NB4 (cell line): ENCODE measurements at regions not wholly inside any gene's neighbourhood (a gene's known extent, or its start where the extent isn't known, plus 50 kb on each side); places are given as distances from the start of the nearest gene placed in this dataset.

ENCODE experiments used
- DNase-seq: peaks from one replicate; pipeline ENCODE4 v3.0.0; 2010; ENCODE audit warnings: low read depth
- H3K4me3 ChIP-seq: one replicate; pipeline ENCODE4 v1.5.1; 2011; ENCODE audit warnings: mild to moderate bottlenecking, low read depth, low read length, moderate library complexity
- CTCF ChIP-seq: IDR thresholded peaks from one replicate; pipeline ENCODE4 v1.5.1; 2012; ENCODE audit warnings: low read depth, low read length
- MAX ChIP-seq: IDR thresholded peaks from 2 replicates; pipeline ENCODE4 v1.6.1; 2011; ENCODE audit warnings: low read depth, low read length
- MYC ChIP-seq: IDR thresholded peaks from 2 replicates; pipeline ENCODE4 v1.6.1; 2011; ENCODE audit warnings: low read depth, low read length
- POLR2A ChIP-seq: IDR thresholded peaks from 2 replicates; pipeline ENCODE4 v1.6.1; 2011; ENCODE audit warnings: mild to moderate bottlenecking; ENCODE audit not compliant: insufficient read length; ENCODE audit errors: extremely low read depth

- H3K4me3 ChIP-seq: no peak overlapping the region
- DNase-seq: no peak
- TF ChIP-seq CTCF (no peak), POLR2A (no peak), MAX (no peak), MYC (no peak)
These were observed 193.9 kb upstream of the RAG2 start for GRCh38 chr11:36791957-36792356.

- no peak for DNase-seq
- TF ChIP-seq CTCF (no peak), MAX (no peak), MYC (no peak), POLR2A (no peak)
- no peak overlapping the region for H3K4me3 ChIP-seq
These were observed 192.5 kb upstream of the RAG2 start for GRCh38 chr11:36790526-36790925.

GRCh38 chr11:36783808-36784207 lies 185.8 kb upstream of the RAG2 start:
- no peak for TF ChIP-seq POLR2A
- TF ChIP-seq CTCF: no peak
- TF ChIP-seq MAX: no peak
- no peak for TF ChIP-seq MYC
- no peak overlapping the region for H3K4me3 ChIP-seq
- no peak for DNase-seq

- TF ChIP-seq MAX (no peak), POLR2A (no peak), MYC (no peak), CTCF (no peak)
- no peak overlapping the region for H3K4me3 ChIP-seq
- no peak for DNase-seq
These were observed 181.8 kb upstream of the RAG2 start for GRCh38 chr11:36779791-36780190.

GRCh38 chr11:36777311-36777710 lies 179.3 kb upstream of the RAG2 start:
- H3K4me3 ChIP-seq: no peak overlapping the region
- no peak for TF ChIP-seq MAX
- TF ChIP-seq MYC: no peak
- no peak for TF ChIP-seq CTCF
- no peak for TF ChIP-seq POLR2A
- DNase-seq: no peak

- TF ChIP-seq MAX (no peak), POLR2A (no peak), CTCF (no peak), MYC (no peak)
- no peak overlapping the region for H3K4me3 ChIP-seq
- DNase-seq: no peak
These were observed 177.7 kb upstream of the RAG2 start for GRCh38 chr11:36775756-36776155.
